Smooth muscle cell (in vitro differentiated cells): ENCODE measurements at regions not wholly inside any gene's neighbourhood (a gene's known extent, or its start where the extent isn't known, plus 50 kb on each side); places are given as distances from the start of the nearest gene placed in this dataset.

Source experiments
- DNase-seq: peaks from one replicate; lab custom pipeline; 2025; ENCODE audit not compliant: unreplicated experiment; lab: John Stamatoyannopoulos, UW
- H2AFZ ChIP-seq: fragments of 200-600 bp; sonication (generic); 2 replicates; pipeline ENCODE4 v1.6.0; 2016; ENCODE audit warnings: antibody characterized with exemption, low read depth, mild to moderate bottlenecking
- H3F3A ChIP-seq: fragments of 200-600 bp; sonication (generic); 2 replicates; pipeline ENCODE4 v1.6.0; 2017; ENCODE audit warnings: antibody characterized with exemption, low read depth
- H3K27ac ChIP-seq: fragments of 200-600 bp; sonication (generic); 2 replicates; pipeline ENCODE4 v1.5.1; 2016; ENCODE audit warnings: low read depth, mild to moderate bottlenecking
- H3K27me3 ChIP-seq: fragments of 200-600 bp; sonication (generic); 2 replicates; pipeline ENCODE4 v1.6.1; 2016; ENCODE audit warnings: low read depth, mild to moderate bottlenecking
- H3K36me3 ChIP-seq: fragments of 200-600 bp; sonication (generic); 2 replicates; pipeline ENCODE4 v1.5.1; 2016; ENCODE audit warnings: low read depth
- H3K4me1 ChIP-seq: fragments of 200-600 bp; sonication (generic); 2 replicates; pipeline ENCODE4 v1.5.1; 2016; ENCODE audit warnings: low read depth
- H3K4me2 ChIP-seq: fragments of 200-600 bp; sonication (generic); 2 replicates; pipeline ENCODE4 v1.6.0; 2016; ENCODE audit warnings: mild to moderate bottlenecking
- H3K4me3 ChIP-seq: fragments of 200-600 bp; sonication (generic); 2 replicates; pipeline ENCODE4 v1.5.1; 2016; ENCODE audit warnings: mild to moderate bottlenecking
- H3K79me2 ChIP-seq: fragments of 200-600 bp; sonication (generic); 2 replicates; pipeline ENCODE4 v1.6.0; 2016; ENCODE audit warnings: low read depth, mild to moderate bottlenecking
- H3K9ac ChIP-seq: fragments of 200-600 bp; sonication (generic); 2 replicates; pipeline ENCODE4 v1.6.0; 2016; ENCODE audit warnings: low read depth
- H3K9me3 ChIP-seq: fragments of 200-600 bp; sonication (generic); replicated peaks from 2 replicates; pipeline ENCODE4 v1.5.1; 2016; ENCODE audit warnings: low read depth
- H4K20me1 ChIP-seq: fragments of 200-600 bp; sonication (generic); 2 replicates; pipeline ENCODE4 v1.6.0; 2016; ENCODE audit warnings: low read depth
- CTCF ChIP-seq: fragments of 200-600 bp; sonication (generic); IDR thresholded peaks from 2 replicates; pipeline ENCODE4 v1.5.1; 2017; ENCODE audit warnings: borderline replicate concordance, mild to moderate bottlenecking, antibody characterized with exemption; ENCODE audit not compliant: insufficient read depth, poor library complexity, severe bottlenecking
- WGBS: methylation state at CpG from one replicate; pipeline ENCODE4 v1.1.7; 2016; ENCODE audit warnings: low lambda C conversion rate; 5-methylcytosine and 5-hydroxymethylcytosine counted together

DNA sequence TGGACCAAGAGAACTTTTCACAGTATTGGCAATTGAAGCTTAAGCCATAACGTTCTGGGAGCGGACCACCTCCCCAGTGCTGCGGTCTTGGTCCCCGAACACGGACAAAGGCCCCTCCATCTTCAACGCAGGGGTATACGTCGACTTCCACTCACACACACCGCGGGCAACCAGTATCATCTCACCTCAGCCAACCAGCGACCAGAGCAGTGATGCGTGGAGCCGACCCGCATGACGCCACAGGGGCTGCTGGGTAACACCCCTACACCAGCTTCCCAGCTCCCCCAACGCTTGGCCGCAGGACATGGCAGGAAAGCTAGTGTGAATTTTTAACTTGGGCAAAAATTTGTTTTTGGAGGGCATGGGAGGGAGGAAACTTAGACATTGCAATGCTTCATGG is 77.3 kb upstream of the PLCXD3 start:
- Histone ChIP-seq H3K79me2 (no peaks in the 10 kb centered on the region), H3F3A (no peaks in the 10 kb centered on the region), H3K4me3 (no peak overlapping the region), H4K20me1 (no peaks in the 10 kb centered on the region), H3K9ac (no peak overlapping the region), H3K4me2 (no peak overlapping the region), H3K9me3 (no peaks in the 10 kb centered on the region), H3K27me3 (no peaks in the 10 kb centered on the region), H3K4me1 (no peaks in the 10 kb centered on the region), H2AFZ (no peak overlapping the region), H3K27ac (no peak overlapping the region), H3K36me3 (no peaks in the 10 kb centered on the region)
- DNase-seq, result no peak
- no peak for TF ChIP-seq CTCF
- 92% methylated on average over 17 of the region's 17 CpGs for WGBS

- Histone ChIP-seq H3K27ac (no peak overlapping the region), H3K9ac (no peak overlapping the region), H3K4me1 (no peaks in the 10 kb centered on the region), H3K36me3 (no peaks in the 10 kb centered on the region), H3K9me3 (no peaks in the 10 kb centered on the region), H4K20me1 (no peaks in the 10 kb centered on the region), H3K4me3 (no peak overlapping the region), H3K4me2 (no peak overlapping the region), H3F3A (no peaks in the 10 kb centered on the region), H3K79me2 (no peaks in the 10 kb centered on the region), H2AFZ (no peak overlapping the region), H3K27me3 (no peaks in the 10 kb centered on the region)
- no peak for DNase-seq
- 92% methylated on average over 1 of the region's 1 CpG for WGBS
- TF ChIP-seq CTCF, result no peak
Measured at GRCh38 chr5:41575110-41575779, 64.8 kb upstream of the PLCXD3 start.

DNA sequence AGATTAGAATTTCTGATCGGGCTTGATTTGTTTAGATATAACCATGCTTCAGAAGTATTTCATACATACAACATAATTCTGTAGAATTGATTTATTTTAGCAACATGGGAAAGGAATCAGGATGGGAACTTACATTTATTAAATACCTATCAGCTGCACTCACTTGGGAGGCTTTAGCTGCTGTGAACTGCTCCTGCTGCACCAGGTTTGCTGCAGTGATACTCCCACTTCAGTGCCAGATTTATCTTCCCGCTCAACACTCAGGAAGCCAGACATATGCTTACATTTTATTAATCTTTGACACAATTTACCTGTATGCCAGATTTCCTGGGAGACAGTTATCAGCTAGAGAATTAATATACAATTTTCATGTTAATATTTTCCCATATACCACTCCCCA is 64.0 kb upstream of the PLCXD3 start:
- Histone ChIP-seq H3K36me3 (no peaks in the 10 kb centered on the region), H3K4me2 (no peak overlapping the region), H4K20me1 (no peaks in the 10 kb centered on the region), H3K27ac (no peak overlapping the region), H3K4me3 (no peak overlapping the region), H2AFZ (no peak overlapping the region), H3K79me2 (no peaks in the 10 kb centered on the region), H3K27me3 (no peaks in the 10 kb centered on the region), H3F3A (no peaks in the 10 kb centered on the region), H3K9me3 (no peaks in the 10 kb centered on the region), H3K4me1 (no peaks in the 10 kb centered on the region), H3K9ac (no peak overlapping the region)
- TF ChIP-seq CTCF, result no peak
- no peak for DNase-seq
- WGBS, result 66% methylated on average over 2 of the region's 2 CpGs
